GM19025 (cell line): ENCODE measurements at regions not wholly inside any gene's neighbourhood (a gene's known extent, or its start where the extent isn't known, plus 50 kb on each side); places are given as distances from the start of the nearest gene placed in this dataset.
A peak's percentile ranks its signal among the peaks of the same experiment; 100 is the strongest.

Experiments
- ATAC-seq: cut with Tn5 transposase; IDR thresholded peaks from one replicate; pipeline ENCODE4 v1.9.1; 2021; ENCODE audit warnings: mild to moderate bottlenecking, low read depth, moderate library complexity; ENCODE audit not compliant: unreplicated experiment

GRCh38 chr10:3494838-3495230 is 290.2 kb downstream of the KLF6 start:
- ATAC-seq, result no peak

- ATAC-seq, result no peak
Measured at GRCh38 chr10:3494131-3494837, 290.7 kb downstream of the KLF6 start.

GRCh38 chr10:3493621-3494020 is 291.4 kb downstream of the KLF6 start:
- ATAC-seq, result no peak

GRCh38 chr10:3491571-3491970 is 293.4 kb downstream of the KLF6 start:
- ATAC-seq, result no peak

GRCh38 chr10:3487228-3487627 is 297.8 kb downstream of the KLF6 start:
- no peak for ATAC-seq

GRCh38 chr10:3486346-3487065 is 298.5 kb downstream of the KLF6 start:
- no peak for ATAC-seq

GRCh38 chr10:3485057-3485686 is 299.8 kb downstream of the KLF6 start:
- ATAC-seq, result no peak

- ATAC-seq, result peak; percentile 72
Measured at GRCh38 chr10:3484306-3485056, 300.5 kb downstream of the KLF6 start.

GRCh38 chr10:3482200-3482993 is 302.6 kb downstream of the KLF6 start:
- ATAC-seq, result no peak

GRCh38 chr10:3481496-3481895 is 303.5 kb downstream of the KLF6 start:
- ATAC-seq, result no peak

GRCh38 chr10:3480990-3481315 is 304.1 kb downstream of the KLF6 start:
- ATAC-seq, result no peak

- no peak for ATAC-seq
Measured at GRCh38 chr10:3480281-3480989, 304.6 kb downstream of the KLF6 start.

- no peak for ATAC-seq
Measured at GRCh38 chr10:3478632-3479240, 306.2 kb upstream of the PITRM1 start.

GRCh38 chr10:3478153-3478552 is 305.6 kb upstream of the PITRM1 start:
- ATAC-seq, result no peak

GRCh38 chr10:3477683-3478082 is 305.1 kb upstream of the PITRM1 start:
- no peak for ATAC-seq

GRCh38 chr10:3476640-3477448 is 304.3 kb upstream of the PITRM1 start:
- ATAC-seq, result no peak

- ATAC-seq, result no peak
Measured at GRCh38 chr10:3476186-3476585, 303.6 kb upstream of the PITRM1 start.

- ATAC-seq, result no peak
Measured at GRCh38 chr10:3475367-3475766, 302.8 kb upstream of the PITRM1 start.
